Keratinocyte (primary cell): ENCODE measurements at regions not wholly inside any gene's neighbourhood (a gene's known extent, or its start where the extent isn't known, plus 50 kb on each side); places are given as distances from the start of the nearest gene placed in this dataset.

Experiments used
- DNase-seq: peaks from one replicate; pipeline ENCODE4 v3.0.0-alpha.2; 2011; ENCODE audit warnings: low read depth, missing footprints, low spot score
- FAIRE-seq: peaks from 2 replicates; lab custom pipeline; 2011; peaks lifted over from hg19 to GRCh38; lab: Jason Lieb, UNC
- H2AFZ ChIP-seq: 2 replicates; pipeline ENCODE4 v1.6.0; 2012; ENCODE audit warnings: low read length, control low read depth, inconsistent platforms; ENCODE audit not compliant: control insufficient read depth
- H3K27ac ChIP-seq: 2 replicates; pipeline ENCODE4 v1.5.1; 2011; ENCODE audit warnings: low read length; ENCODE audit not compliant: control insufficient read depth, insufficient read depth
- H3K27me3 ChIP-seq: 3 replicates; pipeline ENCODE4 v1.6.0; 2011; ENCODE audit warnings: low read length; ENCODE audit not compliant: control insufficient read depth, insufficient read depth; ENCODE audit errors: extremely low read depth
- H3K36me3 ChIP-seq, 2 experiments: 2 replicates in 1 of 2; 3 replicates in 1 of 2; pipeline ENCODE4 v1.5.1; 2011; ENCODE audit warnings: low read length in 2 of 2, mild to moderate bottlenecking in 1 of 2; ENCODE audit not compliant: control insufficient read depth in 2 of 2, insufficient read depth in 2 of 2; ENCODE audit errors: extremely low read depth in 1 of 2
- H3K4me1 ChIP-seq: 3 replicates; pipeline ENCODE4 v1.5.1; 2011; ENCODE audit warnings: low read length; ENCODE audit not compliant: control insufficient read depth, insufficient read depth; ENCODE audit errors: extremely low read depth
- H3K4me2 ChIP-seq: 3 replicates; pipeline ENCODE4 v1.6.0; 2011; ENCODE audit warnings: low read depth, low read length; ENCODE audit not compliant: control insufficient read depth, insufficient read depth; ENCODE audit errors: extremely low read depth
- H3K4me3 ChIP-seq, 3 experiments: fragments of 200-600 bp in 1 of 3; sonication (generic) in 1 of 3; 2 replicates in 2 of 3; 3 replicates in 1 of 3; pipeline ENCODE4 v1.5.1; 2011 to 2016; ENCODE audit warnings: low read length in 3 of 3, mild to moderate bottlenecking in 3 of 3, control low read depth in 2 of 3, inconsistent platforms in 1 of 3, low read depth in 1 of 3, mixed read lengths in 1 of 3, mixed run types in 1 of 3, moderate library complexity in 1 of 3; ENCODE audit not compliant: control insufficient read depth in 2 of 3, insufficient read depth in 2 of 3; ENCODE audit errors: extremely low read depth in 1 of 3
- H3K79me2 ChIP-seq: 2 replicates; pipeline ENCODE4 v1.6.0; 2012; ENCODE audit warnings: low read length; ENCODE audit not compliant: control insufficient read depth, insufficient read depth
- H3K9ac ChIP-seq: 3 replicates; pipeline ENCODE4 v1.6.0; 2011; ENCODE audit warnings: low read length; ENCODE audit not compliant: control insufficient read depth, insufficient read depth; ENCODE audit errors: extremely low read depth
- H3K9me1 ChIP-seq: 3 replicates; pipeline ENCODE4 v1.6.0; 2011; ENCODE audit warnings: low read length; ENCODE audit not compliant: control insufficient read depth, insufficient read depth; ENCODE audit errors: extremely low read depth
- H3K9me3 ChIP-seq: 2 replicates; pipeline ENCODE4 v1.5.1; 2012; ENCODE audit warnings: low read depth, low read length; ENCODE audit not compliant: control insufficient read depth
- H4K20me1 ChIP-seq: 3 replicates; pipeline ENCODE4 v1.6.0; 2011; ENCODE audit warnings: low read length; ENCODE audit not compliant: control insufficient read depth, insufficient read depth; ENCODE audit errors: extremely low read depth
- EZH2 ChIP-seq: IDR thresholded peaks from one replicate; pipeline ENCODE4 v1.6.1; 2012; ENCODE audit warnings: inconsistent platforms, mild to moderate bottlenecking, low read length, moderate library complexity
- dilution Hi-C: fragments of 300-500 bp; cut with MboI; formaldehyde crosslinking; loops from one replicate; pipeline ENCODE4 v1.7.0; 2020; ENCODE audit warnings: low sequenced_read_pairs; ENCODE audit not compliant: extremely low pct_ligation_motif_present
- TF ChIP-seq, protein P1 (sequence below), 3 experiments: IDR thresholded peaks in 1 of 3; conservative IDR thresholded peaks in 1 of 3; optimal IDR thresholded peaks in 1 of 3; 2 replicates in 2 of 3; 3 replicates in 1 of 3; pipeline versions ENCODE3 to v1.5.1; 2011; ENCODE audit warnings: low read length in 3 of 3, mild to moderate bottlenecking in 3 of 3, moderate library complexity in 2 of 3, control low read depth in 1 of 3, inconsistent platforms in 1 of 3; ENCODE audit not compliant: insufficient read depth in 2 of 3; ENCODE audit errors: extremely low read depth in 1 of 3

DNA sequence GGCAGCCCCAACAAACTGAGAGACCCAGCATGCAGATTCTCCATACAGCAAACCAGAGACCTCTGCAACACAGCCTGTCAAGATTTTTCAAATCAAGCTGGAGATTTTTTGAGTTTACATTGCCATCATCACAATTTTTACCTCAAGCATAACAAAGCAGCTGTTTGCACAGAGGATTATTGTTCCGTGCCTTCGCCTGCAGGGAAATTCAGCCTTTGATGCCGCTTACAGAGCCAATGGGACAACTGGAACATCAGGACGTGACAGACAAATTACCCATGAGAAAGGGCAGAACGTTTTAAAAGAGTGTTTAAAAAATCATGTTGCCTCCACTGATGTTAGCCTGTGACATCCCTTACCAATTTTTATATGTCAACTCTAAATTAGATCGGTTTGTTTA lies 363.7 kb downstream of the FBXW7 start:
- Histone ChIP-seq H3K4me1 (no peaks in the 10 kb centered on the region), H3K9ac (no peak overlapping the region), H3K27ac (no peak overlapping the region), H3K9me3 (no peaks in the 10 kb centered on the region), H3K27me3 (no peaks in the 10 kb centered on the region), H3K4me2 (no peak overlapping the region), H2AFZ (no peak overlapping the region), H3K9me1 (no peaks in the 10 kb centered on the region), H3K79me2 (no peaks in the 10 kb centered on the region), H4K20me1 (no peaks in the 10 kb centered on the region), H3K36me3 (no peaks in the 10 kb centered on the region), H3K4me3 (no peak overlapping the region)
- dilution Hi-C loops = no loop called here
- no peak for FAIRE-seq
- DNase-seq = no peak
- TF ChIP-seq EZH2 = no peak
- TF ChIP-seq, protein P1, sequence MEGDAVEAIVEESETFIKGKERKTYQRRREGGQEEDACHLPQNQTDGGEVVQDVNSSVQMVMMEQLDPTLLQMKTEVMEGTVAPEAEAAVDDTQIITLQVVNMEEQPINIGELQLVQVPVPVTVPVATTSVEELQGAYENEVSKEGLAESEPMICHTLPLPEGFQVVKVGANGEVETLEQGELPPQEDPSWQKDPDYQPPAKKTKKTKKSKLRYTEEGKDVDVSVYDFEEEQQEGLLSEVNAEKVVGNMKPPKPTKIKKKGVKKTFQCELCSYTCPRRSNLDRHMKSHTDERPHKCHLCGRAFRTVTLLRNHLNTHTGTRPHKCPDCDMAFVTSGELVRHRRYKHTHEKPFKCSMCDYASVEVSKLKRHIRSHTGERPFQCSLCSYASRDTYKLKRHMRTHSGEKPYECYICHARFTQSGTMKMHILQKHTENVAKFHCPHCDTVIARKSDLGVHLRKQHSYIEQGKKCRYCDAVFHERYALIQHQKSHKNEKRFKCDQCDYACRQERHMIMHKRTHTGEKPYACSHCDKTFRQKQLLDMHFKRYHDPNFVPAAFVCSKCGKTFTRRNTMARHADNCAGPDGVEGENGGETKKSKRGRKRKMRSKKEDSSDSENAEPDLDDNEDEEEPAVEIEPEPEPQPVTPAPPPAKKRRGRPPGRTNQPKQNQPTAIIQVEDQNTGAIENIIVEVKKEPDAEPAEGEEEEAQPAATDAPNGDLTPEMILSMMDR (optimal IDR thresholded peaks at IDR 0.05 in 1 of 3, IDR thresholded peaks at IDR 0.05 in 1 of 3, conservative IDR thresholded peaks at IDR 0.05 in 1 of 3; ENCODE audit: extremely low read depth in 1 of 3, insufficient read depth in 2 of 3, low read length in 3 of 3) = no peak

DNA sequence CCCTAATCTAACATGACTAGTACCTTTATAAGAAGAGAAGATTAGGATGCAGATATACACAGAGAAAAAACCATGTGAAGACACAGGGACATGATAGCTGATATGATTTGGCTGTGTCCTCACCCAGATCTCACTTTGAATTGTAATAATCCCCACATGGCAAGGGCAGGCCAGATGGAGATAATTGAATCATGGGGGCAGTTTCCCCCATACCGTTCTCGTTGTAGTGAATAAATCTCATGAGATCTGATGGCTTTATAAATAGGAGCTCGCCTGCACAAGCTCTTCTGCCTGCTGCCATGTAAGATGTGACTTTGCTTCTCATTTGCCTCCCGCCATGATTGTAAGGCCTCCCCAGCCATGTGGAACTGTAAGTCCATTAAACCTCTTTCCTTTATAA lies 364.3 kb downstream of the FBXW7 start:
- FAIRE-seq (no peak), DNase-seq (no peak)
- no peaks in the 10 kb centered on the region for H3K4me1 ChIP-seq
- H3K4me3 ChIP-seq = no peak overlapping the region
- H3K4me2 ChIP-seq = no peak overlapping the region
- no peaks in the 10 kb centered on the region for H3K9me1 ChIP-seq
- no peaks in the 10 kb centered on the region for H3K36me3 ChIP-seq
- no peak overlapping the region for H3K9ac ChIP-seq
- no peaks in the 10 kb centered on the region for H3K27me3 ChIP-seq
- no peak overlapping the region for H2AFZ ChIP-seq
- TF ChIP-seq EZH2 = no peak
- TF ChIP-seq, protein P1 (optimal IDR thresholded peaks at IDR 0.05 in 1 of 3, IDR thresholded peaks at IDR 0.05 in 1 of 3, conservative IDR thresholded peaks at IDR 0.05 in 1 of 3; ENCODE audit: extremely low read depth in 1 of 3, insufficient read depth in 2 of 3, low read length in 3 of 3) = no peak
- H4K20me1 ChIP-seq = no peaks in the 10 kb centered on the region
- dilution Hi-C loops = no loop called here
- no peak overlapping the region for H3K27ac ChIP-seq
- no peaks in the 10 kb centered on the region for H3K9me3 ChIP-seq
- no peaks in the 10 kb centered on the region for H3K79me2 ChIP-seq
